DMS153 treated with DMSO at 0.1 percent for 48 hours (cell line): ENCODE measurements at regions not wholly inside any gene's neighbourhood (a gene's known extent, or its start where the extent isn't known, plus 50 kb on each side); places are given as distances from the start of the nearest gene placed in this dataset.
"Not testable (repeated sequence)": the region's sequence is repeated elsewhere in the genome, so short reads cannot be mapped to it uniquely, and the experiment has no call there.

ENCODE experiments used
- DNase-seq: peaks from one replicate; lab custom pipeline; 2025; ENCODE audit not compliant: unreplicated experiment; lab: John Stamatoyannopoulos, UW

- no peak for DNase-seq
Measured at GRCh38 chr21:15644489-15644888, 85.3 kb upstream of the USP25 start.

- DNase-seq = no peak
Measured at GRCh38 chr21:15645830-15646229, 84.0 kb upstream of the USP25 start.

DNA sequence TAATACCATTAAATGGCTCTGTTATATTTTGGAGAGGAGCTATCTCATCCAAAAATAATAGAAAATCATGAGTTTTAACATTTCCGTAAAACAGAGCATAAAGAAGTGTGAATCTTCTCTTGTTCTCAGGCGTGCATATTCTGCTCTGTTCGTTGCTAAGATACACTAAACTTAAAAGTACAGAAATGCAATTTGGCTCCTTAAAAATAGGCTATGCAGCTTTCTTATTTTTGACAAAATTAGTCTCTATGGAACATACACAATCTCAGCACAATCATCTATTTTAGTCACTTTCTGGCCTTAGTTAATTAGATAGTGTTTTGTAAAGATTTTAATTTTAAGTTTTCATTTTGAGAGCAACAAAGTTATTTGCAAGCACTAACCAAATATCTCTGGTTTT is 79.0 kb upstream of the USP25 start:
- DNase-seq = no peak

- DNase-seq = no peak
Measured at GRCh38 chr21:15651172-15651571, 78.6 kb upstream of the USP25 start.

DNA sequence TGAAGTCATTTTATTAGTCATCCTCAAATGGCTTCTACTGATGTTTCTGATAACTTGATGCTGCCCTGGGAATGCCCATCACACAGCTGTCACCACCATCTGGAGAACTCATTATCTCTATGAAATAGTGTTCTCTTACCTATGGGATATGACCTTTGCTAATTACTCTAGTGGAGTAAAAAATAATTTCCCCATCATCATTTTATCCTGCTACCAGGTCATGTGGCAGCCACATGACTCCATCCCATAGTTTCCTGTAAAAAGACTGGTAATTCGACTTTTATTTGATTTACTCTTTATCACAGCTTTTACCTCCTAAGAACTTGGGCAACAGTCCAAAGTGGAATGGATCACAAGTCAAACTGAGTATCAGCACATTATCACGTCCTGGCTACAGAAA is 76.1 kb upstream of the USP25 start:
- no peak for DNase-seq

DNA sequence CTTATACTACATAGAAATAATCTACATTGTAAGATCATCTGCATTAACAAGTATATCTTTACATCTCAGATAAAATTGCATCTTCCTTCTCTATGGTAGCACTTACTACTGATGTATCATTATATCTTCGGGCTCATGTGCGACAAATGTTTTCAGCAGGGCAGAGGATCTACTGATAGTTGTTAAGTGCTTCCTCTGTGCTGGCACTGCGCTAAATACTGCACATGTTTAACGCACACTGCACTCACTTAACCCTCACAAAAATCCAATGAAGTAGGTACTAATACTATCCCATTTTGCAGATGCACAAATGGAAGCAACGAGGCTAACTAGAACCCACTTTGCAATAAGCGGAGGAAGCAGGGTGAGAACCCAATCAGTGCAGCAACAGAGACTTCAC is 75.6 kb upstream of the USP25 start:
- no peak for DNase-seq

DNA sequence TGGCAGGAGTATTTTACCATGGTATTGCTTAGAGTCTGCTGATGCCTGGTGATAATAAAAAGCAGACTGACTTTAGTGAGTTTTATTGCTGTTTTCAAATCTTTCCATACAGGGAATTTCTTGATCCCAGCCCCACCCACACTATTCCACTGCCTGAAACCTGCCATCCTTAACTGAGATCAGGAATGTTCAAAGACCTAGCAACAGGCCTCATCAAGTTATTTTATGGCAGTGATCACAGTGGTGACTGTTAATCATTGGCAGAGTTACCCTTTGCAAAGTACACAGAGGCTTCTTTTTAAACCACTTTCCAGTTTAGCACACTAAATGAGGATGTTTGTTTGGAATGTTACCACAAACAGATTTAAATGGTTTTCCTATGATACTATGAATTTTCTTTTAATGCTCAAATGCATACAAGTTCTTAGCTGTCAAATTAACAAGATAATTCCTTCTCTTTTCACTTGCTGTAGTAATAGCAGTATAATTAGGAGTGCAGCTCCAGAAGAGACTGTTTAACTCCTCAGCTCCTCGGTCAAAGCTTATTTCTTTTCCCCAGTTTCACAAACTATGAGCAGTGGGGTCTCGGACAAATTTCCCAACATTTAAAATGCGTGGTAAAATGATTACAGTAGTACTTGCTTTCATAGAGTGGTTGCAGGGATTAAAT is 69.9 kb upstream of the USP25 start:
- DNase-seq = no peak

DNA sequence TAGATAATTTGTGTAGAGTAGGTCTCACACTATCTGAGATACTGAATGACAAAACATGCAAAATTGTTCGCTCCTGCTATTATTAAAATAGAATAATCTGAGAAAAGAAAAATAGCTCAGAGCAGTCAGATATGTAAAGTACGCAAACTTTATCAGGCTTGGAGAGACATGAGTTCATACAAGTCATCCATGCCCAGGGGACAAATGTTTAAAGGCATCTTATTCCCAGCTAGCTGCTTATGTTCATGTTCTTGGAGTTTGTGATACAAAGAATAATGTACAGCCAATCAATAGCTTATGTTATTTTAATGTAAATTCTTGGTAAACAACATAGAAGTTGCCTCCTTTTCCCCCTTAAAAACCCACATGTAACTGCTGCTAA is 69.4 kb upstream of the USP25 start:
- DNase-seq = no peak

- DNase-seq = no peak
Measured at GRCh38 chr21:15667010-15667409, 62.8 kb upstream of the USP25 start.

DNA sequence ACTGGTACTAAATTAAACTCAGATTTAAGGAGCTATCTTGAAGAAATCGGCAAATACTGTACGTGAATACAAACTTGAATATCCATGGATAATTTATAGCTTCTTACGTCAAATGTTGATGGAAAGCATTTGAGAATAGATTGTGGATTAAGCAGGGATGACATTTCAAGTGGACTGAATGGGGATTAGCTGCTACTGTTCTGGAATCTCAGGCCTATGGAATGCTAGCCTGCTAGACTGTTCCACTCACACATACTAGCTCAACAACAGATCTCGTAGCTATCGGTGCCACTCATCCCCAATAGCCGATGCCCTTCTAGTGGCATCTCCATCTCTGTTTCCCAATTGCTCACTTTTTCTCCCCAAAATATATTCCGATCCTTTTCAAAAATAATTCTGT is 62.0 kb upstream of the USP25 start:
- no peak for DNase-seq

- DNase-seq = no peak
Measured at GRCh38 chr21:15669247-15669646, 60.5 kb upstream of the USP25 start.

DNA sequence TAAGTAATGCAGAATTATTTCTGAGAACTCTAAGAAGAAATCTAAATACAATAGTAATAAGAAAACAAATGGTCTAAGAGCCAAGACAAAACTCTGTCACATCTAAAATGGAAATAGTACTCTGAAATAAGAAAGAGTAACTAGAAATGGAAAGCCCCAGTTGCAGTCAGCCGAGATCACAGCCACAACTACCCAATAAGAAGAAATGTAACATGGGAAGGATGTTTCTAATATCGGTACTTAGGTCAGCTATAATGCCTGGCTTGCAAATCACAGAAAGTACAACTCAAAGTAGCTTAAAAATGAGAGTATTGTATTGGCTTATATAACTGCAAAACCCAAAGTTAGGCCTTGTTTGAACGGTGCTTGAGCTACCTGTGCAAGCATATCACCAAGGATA is 58.6 kb upstream of the USP25 start:
- DNase-seq = no peak

DNA sequence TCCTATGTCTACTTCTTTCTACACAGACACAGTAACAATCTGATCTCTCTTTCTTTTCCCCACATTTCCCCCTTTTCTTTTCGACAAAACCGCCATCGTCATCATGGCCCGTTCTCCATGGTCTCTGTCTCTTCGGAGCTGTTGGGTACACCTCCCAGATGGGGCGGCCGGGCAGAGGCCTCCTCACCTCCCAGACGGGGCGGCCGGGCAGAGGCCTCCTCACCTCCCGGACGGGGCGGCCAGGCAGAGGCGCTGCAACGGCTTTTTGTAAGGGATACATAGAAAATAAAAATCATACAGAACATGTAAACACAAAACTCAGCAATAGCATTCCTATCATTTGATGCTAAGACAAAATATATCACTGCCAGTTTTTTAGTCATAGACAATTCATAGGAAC is 57.2 kb upstream of the USP25 start:
- not testable (repeated sequence) for DNase-seq

DNA sequence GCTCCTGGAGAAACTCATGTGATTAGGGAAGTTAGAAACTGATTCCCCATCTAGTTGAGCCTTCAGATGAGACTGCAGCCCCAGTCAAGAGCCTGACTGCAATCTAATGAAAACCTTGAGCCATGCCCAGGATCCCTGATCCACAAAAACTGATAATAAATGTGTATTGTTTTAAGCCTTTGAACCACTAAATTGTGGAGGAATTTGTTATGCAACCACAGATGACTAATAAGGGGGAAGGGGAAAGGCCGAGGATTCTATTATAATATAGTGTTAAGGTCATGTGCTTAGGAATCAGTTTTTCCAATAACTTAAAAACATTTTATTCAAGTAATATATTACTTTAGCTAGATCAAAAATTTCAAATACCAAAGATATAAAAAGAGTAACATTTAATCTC is 52.8 kb upstream of the USP25 start:
- no peak for DNase-seq

GRCh38 chr21:15679630-15680029 is 50.2 kb upstream of the USP25 start:
- DNase-seq = no peak
